ENCODE measurements at regions not wholly inside any gene's neighbourhood (a gene's known extent, or its start where the extent isn't known, plus 50 kb on each side); places are given as distances from the start of the nearest gene placed in this dataset.

DNA sequence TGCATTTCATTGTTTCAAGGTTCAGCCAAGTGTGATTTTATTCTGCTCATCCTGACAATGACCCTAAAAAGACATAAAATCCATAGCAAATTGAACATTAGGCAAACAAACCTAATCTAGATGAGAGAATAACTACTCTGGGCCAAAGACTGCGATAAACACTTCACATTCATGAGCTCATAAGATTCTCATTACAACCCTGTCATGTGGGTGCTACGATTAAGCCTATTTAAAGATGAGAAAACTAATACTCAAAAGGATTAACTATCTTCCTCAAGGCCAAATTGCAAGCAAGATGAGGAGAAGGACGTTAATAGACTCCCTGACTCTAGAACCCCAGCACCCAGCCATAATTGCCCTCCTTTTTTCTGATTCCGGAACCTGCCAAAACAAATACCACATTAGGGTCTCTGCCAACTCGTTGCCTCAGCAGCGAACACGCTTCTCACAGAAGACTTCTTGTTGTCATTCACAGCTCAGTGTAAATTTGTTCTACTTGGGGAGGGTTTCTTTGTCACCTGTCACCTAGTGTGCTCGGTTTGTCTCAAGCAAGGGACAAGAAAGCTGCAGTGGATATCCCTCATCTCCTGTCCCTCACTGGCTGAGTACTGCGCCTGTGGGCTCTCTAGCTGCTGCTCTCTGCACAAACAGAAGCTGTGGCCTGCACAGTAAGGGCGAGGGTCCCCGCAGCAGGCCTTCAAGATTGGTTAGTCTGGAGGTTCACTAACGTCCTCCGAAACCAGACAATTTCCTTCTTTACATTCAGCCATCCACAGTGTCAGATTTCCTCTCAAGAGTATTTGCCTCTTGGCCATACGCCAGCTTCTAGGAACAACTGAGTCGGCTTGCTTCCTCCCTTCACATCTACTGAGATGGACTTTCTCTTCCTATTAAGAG, 200.0 kb upstream of the UBE2E2 start:
- Histone ChIP-seq H3K79me2 (ENCODE audit: insufficient read depth, low read length) (no peaks in the 10 kb centered on the region), H3K9me2 (replicated peaks; ENCODE audit: insufficient read depth, low read length) (no peaks in the 10 kb centered on the region), H3K36me3 (ENCODE audit: low read length) (no peaks in the 10 kb centered on the region), H3K9ac (ENCODE audit: low read length) (no peak overlapping the region), H3K27ac (ENCODE audit: low read depth, low read length) (no peak overlapping the region), H3F3A (ENCODE audit: insufficient read depth) (no peaks in the 10 kb centered on the region), H2AFZ (ENCODE audit: low read depth, low read length, severe bottlenecking) (no peak overlapping the region), H3K4me2 (ENCODE audit: low read depth, low read length, poor library complexity, severe bottlenecking) (no peak overlapping the region), H4K20me1 (ENCODE audit: low read depth, low read length) (no peaks in the 10 kb centered on the region), H3K9me3 (ENCODE audit: insufficient read depth, low read length) (no peaks in the 10 kb centered on the region), H3K4me3 (ENCODE audit: insufficient read depth, low read length, poor library complexity, severe bottlenecking) (no peak overlapping the region), H3K27me3 (ENCODE audit: low read length) (no peaks in the 10 kb centered on the region)
- no peak for TF ChIP-seq EZH2phosphoT487 (conservative IDR thresholded peaks at IDR 0.05; ENCODE audit: low read length)
- TF ChIP-seq, protein P1, sequence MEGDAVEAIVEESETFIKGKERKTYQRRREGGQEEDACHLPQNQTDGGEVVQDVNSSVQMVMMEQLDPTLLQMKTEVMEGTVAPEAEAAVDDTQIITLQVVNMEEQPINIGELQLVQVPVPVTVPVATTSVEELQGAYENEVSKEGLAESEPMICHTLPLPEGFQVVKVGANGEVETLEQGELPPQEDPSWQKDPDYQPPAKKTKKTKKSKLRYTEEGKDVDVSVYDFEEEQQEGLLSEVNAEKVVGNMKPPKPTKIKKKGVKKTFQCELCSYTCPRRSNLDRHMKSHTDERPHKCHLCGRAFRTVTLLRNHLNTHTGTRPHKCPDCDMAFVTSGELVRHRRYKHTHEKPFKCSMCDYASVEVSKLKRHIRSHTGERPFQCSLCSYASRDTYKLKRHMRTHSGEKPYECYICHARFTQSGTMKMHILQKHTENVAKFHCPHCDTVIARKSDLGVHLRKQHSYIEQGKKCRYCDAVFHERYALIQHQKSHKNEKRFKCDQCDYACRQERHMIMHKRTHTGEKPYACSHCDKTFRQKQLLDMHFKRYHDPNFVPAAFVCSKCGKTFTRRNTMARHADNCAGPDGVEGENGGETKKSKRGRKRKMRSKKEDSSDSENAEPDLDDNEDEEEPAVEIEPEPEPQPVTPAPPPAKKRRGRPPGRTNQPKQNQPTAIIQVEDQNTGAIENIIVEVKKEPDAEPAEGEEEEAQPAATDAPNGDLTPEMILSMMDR (IDR thresholded peaks at IDR 0.05; ENCODE audit: insufficient read depth, low read length, poor library complexity, severe bottlenecking) = no peak

DNA sequence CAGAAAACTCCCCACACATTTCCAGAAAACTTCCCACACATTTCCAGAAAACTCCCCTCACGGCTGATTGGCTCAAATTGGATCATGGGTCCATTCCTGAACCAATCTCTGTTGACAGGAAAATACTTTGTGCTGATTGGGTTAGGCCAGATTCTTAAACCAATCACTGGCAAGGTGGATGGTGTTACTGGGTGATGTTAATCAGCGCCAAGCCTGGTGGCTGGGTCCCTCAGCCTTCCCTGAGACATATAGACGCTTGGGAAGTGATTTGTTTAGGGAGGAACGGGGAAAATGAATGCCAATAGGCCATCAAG, 199.4 kb upstream of the UBE2E2 start:
- H3K36me3 ChIP-seq (ENCODE audit: low read length) = no peaks in the 10 kb centered on the region
- TF ChIP-seq, protein P1 (IDR thresholded peaks at IDR 0.05; ENCODE audit: insufficient read depth, low read length, poor library complexity, severe bottlenecking) = no peak
- no peak for TF ChIP-seq EZH2phosphoT487 (conservative IDR thresholded peaks at IDR 0.05; ENCODE audit: low read length)
- no peak overlapping the region for H3K4me3 ChIP-seq (ENCODE audit: insufficient read depth, low read length, poor library complexity, severe bottlenecking)
- no peak overlapping the region for H2AFZ ChIP-seq (ENCODE audit: low read depth, low read length, severe bottlenecking)
- H3K27ac ChIP-seq (ENCODE audit: low read depth, low read length) = no peak overlapping the region
- H3K9ac ChIP-seq (ENCODE audit: low read length) = no peak overlapping the region
- no peak overlapping the region for H3K4me2 ChIP-seq (ENCODE audit: low read depth, low read length, poor library complexity, severe bottlenecking)
- no peaks in the 10 kb centered on the region for H3K9me3 ChIP-seq (ENCODE audit: insufficient read depth, low read length)
- H3K27me3 ChIP-seq (ENCODE audit: low read length) = no peaks in the 10 kb centered on the region
- no peaks in the 10 kb centered on the region for H3K9me2 ChIP-seq (replicated peaks; ENCODE audit: insufficient read depth, low read length)
- H4K20me1 ChIP-seq (ENCODE audit: low read depth, low read length) = no peaks in the 10 kb centered on the region
- H3K79me2 ChIP-seq (ENCODE audit: insufficient read depth, low read length) = no peaks in the 10 kb centered on the region
- no peaks in the 10 kb centered on the region for H3F3A ChIP-seq (ENCODE audit: insufficient read depth)

DNA sequence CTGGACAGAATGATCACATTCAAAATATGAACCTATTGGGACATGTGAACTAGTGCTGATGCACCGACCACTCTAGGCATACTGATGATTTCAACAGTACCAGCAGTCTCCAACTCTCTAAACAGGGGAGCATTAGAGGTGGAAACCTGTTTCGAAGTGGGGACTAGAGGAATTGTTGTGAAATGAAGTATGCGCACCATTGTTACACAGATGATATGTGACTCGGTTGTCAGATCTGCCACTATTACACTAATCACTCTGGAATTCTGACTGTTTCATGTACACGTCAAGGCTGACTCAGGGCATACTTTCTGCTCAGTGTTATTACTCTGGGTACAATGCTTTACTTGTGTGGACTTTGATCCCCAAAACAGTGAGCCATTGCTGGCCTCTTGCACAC, 198.2 kb upstream of the UBE2E2 start:
- H3K9me2 ChIP-seq (replicated peaks; ENCODE audit: insufficient read depth, low read length) = no peaks in the 10 kb centered on the region
- no peaks in the 10 kb centered on the region for H3K36me3 ChIP-seq (ENCODE audit: low read length)
- no peak overlapping the region for H3K4me3 ChIP-seq (ENCODE audit: insufficient read depth, low read length, poor library complexity, severe bottlenecking)
- H2AFZ ChIP-seq (ENCODE audit: low read depth, low read length, severe bottlenecking) = no peak overlapping the region
- no peak overlapping the region for H3K9ac ChIP-seq (ENCODE audit: low read length)
- no peak overlapping the region for H3K4me2 ChIP-seq (ENCODE audit: low read depth, low read length, poor library complexity, severe bottlenecking)
- no peaks in the 10 kb centered on the region for H3K27me3 ChIP-seq (ENCODE audit: low read length)
- H3K9me3 ChIP-seq (ENCODE audit: insufficient read depth, low read length) = no peaks in the 10 kb centered on the region
- H3K79me2 ChIP-seq (ENCODE audit: insufficient read depth, low read length) = no peaks in the 10 kb centered on the region
- H3K27ac ChIP-seq (ENCODE audit: low read depth, low read length) = no peak overlapping the region
- H3F3A ChIP-seq (ENCODE audit: insufficient read depth) = no peaks in the 10 kb centered on the region
- TF ChIP-seq, protein P1 (IDR thresholded peaks at IDR 0.05; ENCODE audit: insufficient read depth, low read length, poor library complexity, severe bottlenecking) = no peak
- TF ChIP-seq EZH2phosphoT487 (conservative IDR thresholded peaks at IDR 0.05; ENCODE audit: low read length) = no peak
- no peaks in the 10 kb centered on the region for H4K20me1 ChIP-seq (ENCODE audit: low read depth, low read length)
